DOHH2 (cell line): ENCODE measurements at regions not wholly inside any gene's neighbourhood (a gene's known extent, or its start where the extent isn't known, plus 50 kb on each side); places are given as distances from the start of the nearest gene placed in this dataset.

Experiments used
- H3F3A ChIP-seq: fragments of 200-600 bp; sonication (generic), shearing (Covaris generic); 2 replicates; pipeline ENCODE4 v1.6.0; 2016; ENCODE audit warnings: antibody characterized with exemption, mild to moderate bottlenecking; ENCODE audit not compliant: control insufficient read depth, insufficient read depth
- H3K27ac ChIP-seq: fragments of 200-600 bp; sonication (generic); 2 replicates; pipeline ENCODE4 v1.5.1; 2014; ENCODE audit warnings: low read depth, mild to moderate bottlenecking, low read length, moderate library complexity
- H3K27me3 ChIP-seq: fragments of 200-600 bp; sonication (generic); 2 replicates; pipeline ENCODE4 v1.6.1; 2014; ENCODE audit warnings: mild to moderate bottlenecking, low read length, mixed read lengths; ENCODE audit not compliant: control insufficient read depth
- H3K36me3 ChIP-seq: fragments of 200-600 bp; sonication (generic); 2 replicates; pipeline ENCODE4 v1.6.1; 2014; ENCODE audit warnings: mild to moderate bottlenecking, low read length, moderate library complexity, mixed read lengths; ENCODE audit not compliant: control insufficient read depth
- H3K4me1 ChIP-seq: fragments of 200-600 bp; sonication (generic); 2 replicates; pipeline ENCODE4 v1.6.1; 2014; ENCODE audit warnings: mild to moderate bottlenecking, low read length, mixed read lengths; ENCODE audit not compliant: control insufficient read depth
- H3K4me2 ChIP-seq: fragments of 200-600 bp; sonication (generic); 2 replicates; pipeline ENCODE4 v1.6.0; 2014; ENCODE audit warnings: mild to moderate bottlenecking, low read length, moderate library complexity
- H3K4me3 ChIP-seq: fragments of 200-600 bp; sonication (generic); 2 replicates; pipeline ENCODE4 v1.5.1; 2014; ENCODE audit warnings: mild to moderate bottlenecking, low read length, mixed read lengths
- H3K79me2 ChIP-seq: fragments of 200-600 bp; sonication (generic); 2 replicates; pipeline ENCODE4 v1.6.1; 2014; ENCODE audit warnings: mild to moderate bottlenecking, low read length, mixed read lengths; ENCODE audit not compliant: control insufficient read depth
- H3K9me2 ChIP-seq: fragments of 200-600 bp; sonication (generic); replicated peaks from 2 replicates; pipeline ENCODE4 v1.6.1; 2014; ENCODE audit warnings: mild to moderate bottlenecking, low read length, mixed read lengths; ENCODE audit not compliant: control insufficient read depth
- H3K9me3 ChIP-seq: fragments of 200-600 bp; sonication (generic); 2 replicates; pipeline ENCODE4 v1.6.1; 2014; ENCODE audit warnings: antibody characterized with exemption, low read length, mixed read lengths; ENCODE audit not compliant: control insufficient read depth, insufficient read depth
- H4K20me1 ChIP-seq: fragments of 200-600 bp; sonication (generic); 2 replicates; pipeline ENCODE4 v1.6.0; 2014; ENCODE audit warnings: low read depth, mild to moderate bottlenecking, antibody characterized with exemption, low read length, moderate library complexity; ENCODE audit not compliant: control insufficient read depth, insufficient read depth
- CTCF ChIP-seq: fragments of 200-600 bp; sonication (generic); IDR thresholded peaks from one replicate; pipeline ENCODE4 v1.5.1; 2014; ENCODE audit warnings: antibody characterized with exemption, mild to moderate bottlenecking, low read depth, low read length; ENCODE audit not compliant: poor library complexity, severe bottlenecking
- EZH2phosphoT487 ChIP-seq: fragments of 200-600 bp; sonication (generic); IDR thresholded peaks from 2 replicates; pipeline ENCODE4 v1.6.1; 2017; ENCODE audit warnings: borderline replicate concordance, mild to moderate bottlenecking, antibody characterized with exemption, low read length, moderate library complexity, mixed read lengths

GRCh38 chr10:44284198-44285084 is 100.5 kb downstream of the CXCL12 start:
- no peak overlapping the region for H3K27ac ChIP-seq
- H3K4me2 ChIP-seq, result no peak overlapping the region
- H3K9me2 ChIP-seq, result no peaks in the 10 kb centered on the region
- H3K4me1 ChIP-seq, result no peaks in the 10 kb centered on the region
- H3K79me2 ChIP-seq, result no peaks in the 10 kb centered on the region
- no peaks in the 10 kb centered on the region for H3K36me3 ChIP-seq
- H3K27me3 ChIP-seq, result no peaks in the 10 kb centered on the region
- H3K9me3 ChIP-seq, result no peaks in the 10 kb centered on the region
- no peak overlapping the region for H3K4me3 ChIP-seq
- TF ChIP-seq CTCF, result no peak
- no peaks in the 10 kb centered on the region for H4K20me1 ChIP-seq
- no peaks in the 10 kb centered on the region for H3F3A ChIP-seq

GRCh38 chr10:44282626-44283300 is 102.1 kb downstream of the CXCL12 start:
- Histone ChIP-seq H3K4me3 (no peak overlapping the region), H4K20me1 (no peaks in the 10 kb centered on the region), H3K9me3 (no peaks in the 10 kb centered on the region), H3K4me1 (no peaks in the 10 kb centered on the region), H3F3A (no peaks in the 10 kb centered on the region), H3K36me3 (no peaks in the 10 kb centered on the region), H3K27ac (no peak overlapping the region), H3K9me2 (no peaks in the 10 kb centered on the region), H3K79me2 (no peaks in the 10 kb centered on the region), H3K27me3 (no peaks in the 10 kb centered on the region), H3K4me2 (no peak overlapping the region)
- TF ChIP-seq EZH2phosphoT487, result no peak
- no peak for TF ChIP-seq CTCF

DNA sequence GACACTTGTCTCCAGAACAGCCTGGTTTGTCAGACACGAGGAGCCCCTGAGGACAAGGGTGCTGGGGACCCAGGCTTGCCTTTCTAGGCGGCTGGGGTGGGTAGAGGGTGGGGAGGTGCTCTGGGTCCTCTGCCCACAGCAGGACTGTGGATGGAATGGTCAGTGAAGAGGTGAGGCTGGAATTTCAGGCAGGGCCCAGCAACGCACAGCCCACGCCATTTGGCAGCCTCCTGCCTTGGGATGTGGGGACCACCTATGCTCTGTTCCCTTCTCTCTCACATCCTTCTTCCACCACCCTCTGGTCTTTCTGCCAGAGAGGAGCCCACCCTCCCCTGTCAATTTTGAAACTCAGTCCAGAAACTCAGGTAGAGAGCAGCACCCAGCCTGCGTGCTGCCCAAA is 103.2 kb downstream of the CXCL12 start:
- Histone ChIP-seq H3K4me3 (no peak overlapping the region), H3K9me2 (no peaks in the 10 kb centered on the region), H4K20me1 (no peaks in the 10 kb centered on the region), H3F3A (no peaks in the 10 kb centered on the region), H3K27ac (no peak overlapping the region), H3K36me3 (no peaks in the 10 kb centered on the region), H3K4me1 (no peaks in the 10 kb centered on the region), H3K79me2 (no peaks in the 10 kb centered on the region), H3K9me3 (no peaks in the 10 kb centered on the region), H3K27me3 (no peaks in the 10 kb centered on the region), H3K4me2 (no peak overlapping the region)
- TF ChIP-seq EZH2phosphoT487, result no peak

DNA sequence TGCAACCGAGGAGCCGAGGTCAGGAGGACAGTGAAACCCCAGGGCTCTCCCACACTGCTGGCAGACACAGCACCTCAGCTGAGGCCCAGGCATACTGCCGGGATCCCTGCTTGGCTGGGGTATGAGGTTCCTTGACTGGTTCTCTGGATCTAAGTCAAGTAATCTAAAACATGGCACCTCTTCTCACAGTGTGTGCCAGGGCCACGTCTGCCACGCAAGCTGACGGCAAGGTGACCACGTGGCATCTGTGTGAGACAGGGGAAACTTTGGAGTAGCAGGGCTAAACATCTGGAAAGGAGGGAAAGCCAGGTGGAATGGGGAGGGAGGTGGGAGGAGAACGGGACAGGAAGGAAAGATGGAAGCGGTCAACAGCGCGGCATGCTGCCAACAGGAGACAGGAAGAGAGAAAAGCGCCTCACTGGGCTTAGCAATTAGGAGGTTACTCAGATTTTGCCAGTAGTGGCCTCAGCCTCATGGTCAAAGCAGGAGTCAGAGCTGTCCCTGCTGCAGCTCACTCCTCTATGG is 103.7 kb downstream of the CXCL12 start:
- Histone ChIP-seq H3K27ac (no peak overlapping the region), H3K4me2 (no peak overlapping the region), H3K9me2 (no peaks in the 10 kb centered on the region), H3K36me3 (no peaks in the 10 kb centered on the region), H3F3A (no peaks in the 10 kb centered on the region), H4K20me1 (no peaks in the 10 kb centered on the region), H3K79me2 (no peaks in the 10 kb centered on the region), H3K4me1 (no peaks in the 10 kb centered on the region), H3K27me3 (no peaks in the 10 kb centered on the region), H3K9me3 (no peaks in the 10 kb centered on the region), H3K4me3 (no peak overlapping the region)
- TF ChIP-seq CTCF (no peak), EZH2phosphoT487 (no peak)
